GM12878 (cell line): ENCODE measurements at regions not wholly inside any gene's neighbourhood (a gene's known extent, or its start where the extent isn't known, plus 50 kb on each side); places are given as distances from the start of the nearest gene placed in this dataset.
"Not testable (repeated sequence)": the region's sequence is repeated elsewhere in the genome, so short reads cannot be mapped to it uniquely, and the experiment has no call there.

Experiments used
- ATAC-seq: fragments of 200-7000 bp; cut with Tn5 transposase; 3 replicates; pipeline ENCODE4 v1.9.1; 2020; ENCODE audit warnings: mild to moderate bottlenecking, moderate library complexity
- BruUV-seq: library from RNA; stranded (reverse); fragments of 400-500 nt; replicated peaks from 2 replicates; lab custom pipeline; 2021; lab: Mats Ljungman, UMichigan
- CTCF ChIA-PET: fragments of 300-600 bp; sonication (Branson Sonifier 250); formaldehyde crosslinking; extraction: SDS; loops from one replicate; lab custom pipeline; 2021; ENCODE audit warnings: inconsistent platforms; lab: Yijun Ruan, JAX
- POLR2A ChIA-PET: fragments of 350-600 bp; formaldehyde crosslinking; extraction: SDS; loops from one replicate; lab custom pipeline; 2021; ENCODE audit warnings: inconsistent platforms; lab: Charles Lee
- RAD21 ChIA-PET: fragments of 300-600 bp; sonication (Branson Sonifier 250); formaldehyde crosslinking; loops from one replicate; lab custom pipeline; 2023; ENCODE audit warnings: antibody characterized with exemption; ENCODE audit not compliant: unreplicated experiment; lab: Charles Lee
- SMC1A ChIA-PET: fragments of 300-600 bp; sonication (Branson Sonifier 250); formaldehyde crosslinking; loops from one replicate; lab custom pipeline; 2023; ENCODE audit not compliant: unreplicated experiment, uncharacterized antibody; lab: Charles Lee
- DNase-seq: peaks from one replicate; pipeline ENCODE4 v3.0.0-alpha.2; 2011; ENCODE audit warnings: low read depth, low spot score
- FAIRE-seq: peaks from 3 replicates; lab custom pipeline; 2011; peaks lifted over from hg19 to GRCh38; lab: Jason Lieb, UNC
- H2AFZ ChIP-seq: 2 replicates; pipeline ENCODE4 v1.6.0; 2011; ENCODE audit warnings: low read depth, low read length, control low read depth; ENCODE audit not compliant: control insufficient read depth
- H3K27ac ChIP-seq: 2 replicates; pipeline ENCODE4 v1.5.1; 2011; ENCODE audit warnings: control low read depth; ENCODE audit not compliant: control insufficient read depth, insufficient read depth
- H3K27me3 ChIP-seq, 2 experiments: replicated peaks in 1 of 2; 2 replicates each; pipeline versions ENCODE4 v1.6.0 to v1.6.1; 2011; ENCODE audit warnings: low read length in 1 of 2; ENCODE audit not compliant: control insufficient read depth in 2 of 2, insufficient read depth in 2 of 2
- H3K36me3 ChIP-seq, 2 experiments: 2 replicates each; pipeline ENCODE4 v1.5.1; 2011; ENCODE audit warnings: low read length in 1 of 2; ENCODE audit not compliant: control insufficient read depth in 2 of 2, insufficient read depth in 2 of 2
- H3K4me1 ChIP-seq: 2 replicates; pipeline ENCODE4 v1.6.1; 2011; ENCODE audit warnings: mild to moderate bottlenecking, low read length, moderate library complexity, mixed read lengths; ENCODE audit not compliant: control insufficient read depth, insufficient read depth
- H3K4me2 ChIP-seq: 2 replicates; pipeline ENCODE4 v1.6.0; 2011; ENCODE audit warnings: control low read depth; ENCODE audit not compliant: control insufficient read depth, insufficient read depth
- H3K4me3 ChIP-seq: fragments of 200-600 bp; sonication (generic); 2 replicates; pipeline ENCODE4 v1.5.1; 2016
- H3K79me2 ChIP-seq: 2 replicates; pipeline ENCODE4 v1.6.0; 2011; ENCODE audit warnings: low read length; ENCODE audit not compliant: control insufficient read depth, insufficient read depth
- H3K9ac ChIP-seq: 2 replicates; pipeline ENCODE4 v1.8.0; 2011; ENCODE audit warnings: low read length, control low read depth, mixed read lengths; ENCODE audit not compliant: control insufficient read depth, insufficient read depth
- H3K9me3 ChIP-seq: replicated peaks from 3 replicates; pipeline ENCODE4 v1.5.1; 2011; ENCODE audit warnings: mild to moderate bottlenecking, low read length; ENCODE audit not compliant: control insufficient read depth, insufficient read depth
- H4K20me1 ChIP-seq: 2 replicates; pipeline ENCODE4 v1.6.0; 2011; ENCODE audit not compliant: control insufficient read depth, insufficient read depth
- ASH2L ChIP-seq: fragments of 300-600, 200-600 bp; sonication (generic); IDR thresholded peaks from 2 replicates; pipeline ENCODE4 v1.6.1; 2017; ENCODE audit warnings: low read depth, mild to moderate bottlenecking, borderline replicate concordance
- CBFB ChIP-seq: IDR thresholded peaks from 2 replicates; pipeline ENCODE4 v1.6.1; 2016; ENCODE audit warnings: antibody characterized with exemption, low read depth
- CREB1 ChIP-seq: IDR thresholded peaks from 2 replicates; pipeline ENCODE4 v1.6.1; 2012; ENCODE audit warnings: low read depth, mild to moderate bottlenecking, inconsistent platforms
- CREM ChIP-seq: IDR thresholded peaks from 2 replicates; pipeline ENCODE4 v1.6.1; 2014; ENCODE audit warnings: antibody characterized with exemption, low read depth
- E4F1 ChIP-seq: fragments of 450-650 bp; IDR thresholded peaks from 2 replicates; pipeline ENCODE4 v1.6.1; 2018; ENCODE audit warnings: borderline replicate concordance, mild to moderate bottlenecking; ENCODE audit not compliant: partially characterized antibody
- ELK1 ChIP-seq: IDR thresholded peaks from 2 replicates; pipeline ENCODE4 v1.6.1; 2012; ENCODE audit warnings: low read depth, low read length, improper control_type of control experiment
- FOXK2 ChIP-seq: fragments of 450-650 bp; IDR thresholded peaks from 2 replicates; pipeline ENCODE4 v1.6.1; 2017; ENCODE audit warnings: mild to moderate bottlenecking, moderate library complexity
- MEF2B ChIP-seq: fragments of 450-650 bp; IDR thresholded peaks from 2 replicates; pipeline ENCODE4 v1.6.1; 2018; ENCODE audit warnings: mild to moderate bottlenecking, moderate library complexity; ENCODE audit not compliant: partially characterized antibody, poor library complexity, severe bottlenecking
- MTA2 ChIP-seq: fragments of 450-650 bp; IDR thresholded peaks from 2 replicates; pipeline ENCODE4 v1.6.1; 2016; ENCODE audit warnings: low read depth, mild to moderate bottlenecking, moderate library complexity
- NR2C1 ChIP-seq: fragments of 450-650 bp; IDR thresholded peaks from 2 replicates; pipeline ENCODE4 v1.6.1; 2017; ENCODE audit warnings: antibody characterized with exemption, mild to moderate bottlenecking, moderate library complexity
- USF1 ChIP-seq: IDR thresholded peaks from 2 replicates; pipeline ENCODE4 v1.6.1; 2011; ENCODE audit warnings: borderline replicate concordance, low read depth, mild to moderate bottlenecking, moderate library complexity, mixed read lengths, low read length; ENCODE audit not compliant: insufficient read depth; ENCODE audit errors: extremely low read length
- ZNF217 ChIP-seq: fragments of 450-650 bp; IDR thresholded peaks from 2 replicates; pipeline ENCODE4 v1.6.1; 2017; ENCODE audit warnings: antibody characterized with exemption, mild to moderate bottlenecking
- WGBS: methylation state at CpG from one replicate; pipeline ENCODE4 v1.1.6; 2016; ENCODE audit warnings: low lambda C conversion rate; ENCODE audit not compliant: insufficient replicate concordance, insufficient coverage; ENCODE audit errors: missing lambda C conversion rate; 5-methylcytosine and 5-hydroxymethylcytosine counted together
- in situ Hi-C: fragments of 300-500 bp; cut with MboI; formaldehyde crosslinking; loops from 9 replicates; pipeline ENCODE4 v1.14.3; 2018; ENCODE audit warnings: mixed read lengths
- intact Hi-C: fragments of 100-400 bp; cut with micrococcal nuclease; formaldehyde crosslinking; loops from one replicate; pipeline ENCODE4 v1.14.2; 2022; ENCODE audit not compliant: unreplicated experiment
- TF ChIP-seq, protein P1 (sequence below): IDR thresholded peaks from 2 replicates; pipeline ENCODE4 v1.6.1; 2011; ENCODE audit warnings: low read depth, low read length, improper control_type of control experiment, borderline replicate concordance

GRCh38 chr14:27833001-27833400 lies 933.6 kb upstream of the FOXG1 start:
- intact Hi-C loops, H2AFZ ChIP-seq, H3K27ac ChIP-seq, H3K4me1 ChIP-seq, SMC1A ChIA-PET, RAD21 ChIA-PET, H4K20me1 ChIP-seq, ATAC-seq, H3K27me3 ChIP-seq, BruUV-seq, H3K4me3 ChIP-seq, in situ Hi-C loops, FAIRE-seq, CTCF ChIA-PET, H3K36me3 ChIP-seq, H3K9me3 ChIP-seq, H3K4me2 ChIP-seq, DNase-seq, POLR2A ChIA-PET, H3K9ac ChIP-seq, H3K79me2 ChIP-seq: not testable (repeated sequence)
- 3% methylated on average over 5 of the region's 5 CpGs for WGBS

GRCh38 chr14:27836386-27836785 lies 930.2 kb upstream of the FOXG1 start:
- Histone ChIP-seq H3K27me3 (no peaks in the 10 kb centered on the region), H3K4me3 (no peak overlapping the region), H2AFZ (no peak overlapping the region), H3K79me2 (no peaks in the 10 kb centered on the region), H3K9ac (no peak overlapping the region), H4K20me1 (no peaks in the 10 kb centered on the region), H3K27ac (no peak overlapping the region), H3K4me1 (no peaks in the 10 kb centered on the region), H3K36me3 (no peaks in the 10 kb centered on the region), H3K9me3 (no peaks in the 10 kb centered on the region), H3K4me2 (no peak overlapping the region)
- ATAC-seq (no peak), FAIRE-seq (no peak), DNase-seq (no peak)
- no TSS peak for BruUV-seq
- ChIA-PET POLR2A (no interaction called here), CTCF (no interaction called here), RAD21 (no interaction called here), SMC1A (no interaction called here)
- intact Hi-C loops, result no loop called here
- in situ Hi-C loops, result no loop called here
- no peak for TF ChIP-seq CREM
- TF ChIP-seq E4F1, result no peak
- no peak for TF ChIP-seq ZNF217
- no peak for TF ChIP-seq ELK1
- TF ChIP-seq MTA2, result no peak
- no peak for TF ChIP-seq NR2C1
- TF ChIP-seq ASH2L, result no peak
- TF ChIP-seq MEF2B, result no peak
- TF ChIP-seq CBFB, result no peak
- TF ChIP-seq CREB1, result no peak
- TF ChIP-seq, protein P1, sequence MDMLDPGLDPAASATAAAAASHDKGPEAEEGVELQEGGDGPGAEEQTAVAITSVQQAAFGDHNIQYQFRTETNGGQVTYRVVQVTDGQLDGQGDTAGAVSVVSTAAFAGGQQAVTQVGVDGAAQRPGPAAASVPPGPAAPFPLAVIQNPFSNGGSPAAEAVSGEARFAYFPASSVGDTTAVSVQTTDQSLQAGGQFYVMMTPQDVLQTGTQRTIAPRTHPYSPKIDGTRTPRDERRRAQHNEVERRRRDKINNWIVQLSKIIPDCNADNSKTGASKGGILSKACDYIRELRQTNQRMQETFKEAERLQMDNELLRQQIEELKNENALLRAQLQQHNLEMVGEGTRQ, result no peak
- no peak for TF ChIP-seq FOXK2
- no peak for TF ChIP-seq USF1
